Natural killer cell (primary cell): ENCODE measurements at regions not wholly inside any gene's neighbourhood (a gene's known extent, or its start where the extent isn't known, plus 50 kb on each side); places are given as distances from the start of the nearest gene placed in this dataset.

ENCODE experiments used
- ATAC-seq, 3 donors: fragments of 150-1000 bp in 2 of 3; fragments of 200-7000 bp in 1 of 3; cut with Tn5 transposase; 1 replicate in 1 of 3; 2 replicates in 2 of 3; pipeline ENCODE4 v1.10.0; 2021; ENCODE audit warnings: mild to moderate bottlenecking in 2 of 3, moderate library complexity in 2 of 3
- DNase-seq, 2 donors: peaks; one replicate each; pipeline versions ENCODE4 v3.0.0 to v3.0.0-alpha.2; 2013 to 2021; ENCODE audit warnings: mixed read lengths in 1 of 2
- H3K27ac ChIP-seq: one replicate; pipeline ENCODE4 v1.5.1; 2013; ENCODE audit warnings: mild to moderate bottlenecking, low read length
- H3K27me3 ChIP-seq: one replicate; pipeline ENCODE4 v1.6.1; 2013; ENCODE audit warnings: low read length; ENCODE audit not compliant: control insufficient read depth, insufficient read depth
- H3K36me3 ChIP-seq: one replicate; pipeline ENCODE4 v1.6.1; 2013; ENCODE audit warnings: low read length; ENCODE audit not compliant: control insufficient read depth, insufficient read depth
- H3K4me1 ChIP-seq: one replicate; pipeline ENCODE4 v1.6.1; 2013; ENCODE audit warnings: low read length; ENCODE audit not compliant: control insufficient read depth, insufficient read depth
- H3K4me3 ChIP-seq: one replicate; pipeline ENCODE4 v1.5.1; 2013; ENCODE audit warnings: low read length
- H3K9me3 ChIP-seq: one replicate; pipeline ENCODE4 v1.6.1; 2013; ENCODE audit warnings: low read length; ENCODE audit not compliant: control insufficient read depth, insufficient read depth
- H3K27ac Mint-ChIP-seq, 2 donors: one replicate each; pipeline ENCODE4 v1.8.0; 2022; ENCODE audit warnings: mild to moderate bottlenecking in 2 of 2, mixed read lengths in 2 of 2, moderate library complexity in 1 of 2
- H3K27me3 Mint-ChIP-seq, 2 donors: one replicate each; pipeline ENCODE4 v1.8.0; 2022; ENCODE audit warnings: low read depth in 2 of 2, mixed read lengths in 2 of 2
- H3K36me3 Mint-ChIP-seq: one replicate; pipeline ENCODE4 v1.8.0; 2022; ENCODE audit warnings: mixed read lengths
- H3K4me1 Mint-ChIP-seq, 2 donors: one replicate each; pipeline ENCODE4 v1.8.0; 2022; ENCODE audit warnings: mixed read lengths in 2 of 2
- H3K4me3 Mint-ChIP-seq: one replicate; pipeline ENCODE4 v1.8.0; 2022; ENCODE audit warnings: mild to moderate bottlenecking, moderate library complexity, mixed read lengths
- H3K9me3 Mint-ChIP-seq, 2 donors: one replicate each; pipeline ENCODE4 v1.8.0; 2022; ENCODE audit warnings: mixed read lengths in 2 of 2
- CTCF ChIP-seq: fragments of 200-600 bp; IDR thresholded peaks from one replicate; pipeline ENCODE4 v1.8.0; 2022; ENCODE audit warnings: antibody characterized with exemption
- WGBS: methylation state at CpG from one replicate; pipeline ENCODE4 v1.1.7; 2013; ENCODE audit warnings: missing lambda C conversion rate; ENCODE audit not compliant: insufficient coverage; 5-methylcytosine and 5-hydroxymethylcytosine counted together
- intact Hi-C: fragments of 100-400 bp; cut with micrococcal nuclease; formaldehyde crosslinking; loops from one replicate; pipeline ENCODE4 v1.14.2; 2022

- intact Hi-C loops = no loop called here
Observed at GRCh38 chr2:145488571-145488970, 968.7 kb upstream of the ZEB2 start.

GRCh38 chr2:145484448-145485097 lies 964.7 kb upstream of the ZEB2 start:
- H3K27ac Mint-ChIP-seq = no peak overlapping the region

More at GRCh38 chr2:145488571-145488970, 968.7 kb upstream of the ZEB2 start:
- Mint-ChIP-seq H3K27ac (no peak overlapping the region), H3K27me3 (peaks cover 3 to 14% of the 10 kb centered on the region in 2 donors), H3K4me3 (no peak overlapping the region), H3K9me3 (peaks cover 0 to 2% of the 10 kb centered on the region in 2 donors), H3K36me3 (no peaks in the 10 kb centered on the region), H3K4me1 (no peaks in the 10 kb centered on the region)
- no peaks in the 10 kb centered on the region for H3K27me3 ChIP-seq
- no peak overlapping the region for H3K27ac ChIP-seq
- no peak for DNase-seq
- no peaks in the 10 kb centered on the region for H3K9me3 ChIP-seq
- no peaks in the 10 kb centered on the region for H3K36me3 ChIP-seq
- 92% methylated on average over 3 of the region's 3 CpGs for WGBS
- no peak for TF ChIP-seq CTCF
- H3K4me3 ChIP-seq = no peak overlapping the region
- H3K4me1 ChIP-seq = no peaks in the 10 kb centered on the region
- ATAC-seq = no peak

GRCh38 chr2:145483854-145484253 lies 963.9 kb upstream of the ZEB2 start:
- intact Hi-C loops = no loop called here
- Mint-ChIP-seq H3K27ac (no peak overlapping the region), H3K9me3 (no peaks in the 10 kb centered on the region), H3K4me3 (no peak overlapping the region), H3K4me1 (no peaks in the 10 kb centered on the region), H3K36me3 (no peaks in the 10 kb centered on the region), H3K27me3 (peaks cover 0 to 3% of the 10 kb centered on the region in 2 donors)
- Histone ChIP-seq H3K4me3 (no peak overlapping the region), H3K36me3 (no peaks in the 10 kb centered on the region), H3K27ac (no peak overlapping the region), H3K9me3 (no peaks in the 10 kb centered on the region), H3K27me3 (no peaks in the 10 kb centered on the region), H3K4me1 (no peaks in the 10 kb centered on the region)
- WGBS = 93% methylated on average over 2 of the region's 3 CpGs
- ATAC-seq = no peak
- DNase-seq = no peak
- no peak for TF ChIP-seq CTCF

More at GRCh38 chr2:145484448-145485097, 964.7 kb upstream of the ZEB2 start:
- no peaks in the 10 kb centered on the region for H3K4me1 ChIP-seq
- Mint-ChIP-seq H3K4me1 (no peaks in the 10 kb centered on the region), H3K9me3 (no peaks in the 10 kb centered on the region), H3K27me3 (peaks cover 0 to 3% of the 10 kb centered on the region in 2 donors), H3K4me3 (no peak overlapping the region), H3K36me3 (no peaks in the 10 kb centered on the region)
- ATAC-seq = peak in 1 of 3 donors; percentile 31
- peak in 1 of 2 donors; percentile 5 for DNase-seq
- no peaks in the 10 kb centered on the region for H3K36me3 ChIP-seq
- no peak overlapping the region for H3K27ac ChIP-seq
- no peak overlapping the region for H3K4me3 ChIP-seq
- H3K27me3 ChIP-seq = no peaks in the 10 kb centered on the region
- intact Hi-C loops = no loop called here
- peak; percentile 35 for TF ChIP-seq CTCF
- H3K9me3 ChIP-seq = no peaks in the 10 kb centered on the region

- no peaks in the 10 kb centered on the region for H3K9me3 ChIP-seq
- H3K27me3 Mint-ChIP-seq = peaks cover 0 to 3% of the 10 kb centered on the region in 2 donors
- no peaks in the 10 kb centered on the region for H3K9me3 Mint-ChIP-seq
- no peaks in the 10 kb centered on the region for H3K36me3 ChIP-seq
- no peak for TF ChIP-seq CTCF
- H3K36me3 Mint-ChIP-seq = no peaks in the 10 kb centered on the region
- no peak overlapping the region for H3K4me3 ChIP-seq
- no peaks in the 10 kb centered on the region for H3K4me1 Mint-ChIP-seq
- intact Hi-C loops = no loop called here
- H3K27me3 ChIP-seq = no peaks in the 10 kb centered on the region
- ATAC-seq (no peak), DNase-seq (no peak)
- no peak overlapping the region for H3K27ac ChIP-seq
- H3K4me1 ChIP-seq = no peaks in the 10 kb centered on the region
- H3K27ac Mint-ChIP-seq = peak overlapping the region in 1 of 2 donors; percentile 11
- no peak overlapping the region for H3K4me3 Mint-ChIP-seq
Observed at GRCh38 chr2:145481334-145481922, 961.5 kb upstream of the ZEB2 start.
